Keratinocyte (primary cell): ENCODE measurements at regions not wholly inside any gene's neighbourhood (a gene's known extent, or its start where the extent isn't known, plus 50 kb on each side); places are given as distances from the start of the nearest gene placed in this dataset.

ENCODE experiments used
- DNase-seq: peaks from one replicate; pipeline ENCODE4 v3.0.0-alpha.2; 2011; ENCODE audit warnings: low read depth, missing footprints, low spot score
- FAIRE-seq: peaks from 2 replicates; lab custom pipeline; 2011; peaks lifted over from hg19 to GRCh38; lab: Jason Lieb, UNC
- H2AFZ ChIP-seq: 2 replicates; pipeline ENCODE4 v1.6.0; 2012; ENCODE audit warnings: low read length, control low read depth, inconsistent platforms; ENCODE audit not compliant: control insufficient read depth
- H3K27ac ChIP-seq: 2 replicates; pipeline ENCODE4 v1.5.1; 2011; ENCODE audit warnings: low read length; ENCODE audit not compliant: control insufficient read depth, insufficient read depth
- H3K27me3 ChIP-seq: 3 replicates; pipeline ENCODE4 v1.6.0; 2011; ENCODE audit warnings: low read length; ENCODE audit not compliant: control insufficient read depth, insufficient read depth; ENCODE audit errors: extremely low read depth
- H3K36me3 ChIP-seq, 2 experiments: 2 replicates in 1 of 2; 3 replicates in 1 of 2; pipeline ENCODE4 v1.5.1; 2011; ENCODE audit warnings: low read length in 2 of 2, mild to moderate bottlenecking in 1 of 2; ENCODE audit not compliant: control insufficient read depth in 2 of 2, insufficient read depth in 2 of 2; ENCODE audit errors: extremely low read depth in 1 of 2
- H3K4me1 ChIP-seq: 3 replicates; pipeline ENCODE4 v1.5.1; 2011; ENCODE audit warnings: low read length; ENCODE audit not compliant: control insufficient read depth, insufficient read depth; ENCODE audit errors: extremely low read depth
- H3K4me2 ChIP-seq: 3 replicates; pipeline ENCODE4 v1.6.0; 2011; ENCODE audit warnings: low read depth, low read length; ENCODE audit not compliant: control insufficient read depth, insufficient read depth; ENCODE audit errors: extremely low read depth
- H3K4me3 ChIP-seq, 3 experiments: fragments of 200-600 bp in 1 of 3; sonication (generic) in 1 of 3; 2 replicates in 2 of 3; 3 replicates in 1 of 3; pipeline ENCODE4 v1.5.1; 2011 to 2016; ENCODE audit warnings: low read length in 3 of 3, mild to moderate bottlenecking in 3 of 3, control low read depth in 2 of 3, inconsistent platforms in 1 of 3, low read depth in 1 of 3, mixed read lengths in 1 of 3, mixed run types in 1 of 3, moderate library complexity in 1 of 3; ENCODE audit not compliant: control insufficient read depth in 2 of 3, insufficient read depth in 2 of 3; ENCODE audit errors: extremely low read depth in 1 of 3
- H3K79me2 ChIP-seq: 2 replicates; pipeline ENCODE4 v1.6.0; 2012; ENCODE audit warnings: low read length; ENCODE audit not compliant: control insufficient read depth, insufficient read depth
- H3K9ac ChIP-seq: 3 replicates; pipeline ENCODE4 v1.6.0; 2011; ENCODE audit warnings: low read length; ENCODE audit not compliant: control insufficient read depth, insufficient read depth; ENCODE audit errors: extremely low read depth
- H3K9me1 ChIP-seq: 3 replicates; pipeline ENCODE4 v1.6.0; 2011; ENCODE audit warnings: low read length; ENCODE audit not compliant: control insufficient read depth, insufficient read depth; ENCODE audit errors: extremely low read depth
- H3K9me3 ChIP-seq: 2 replicates; pipeline ENCODE4 v1.5.1; 2012; ENCODE audit warnings: low read depth, low read length; ENCODE audit not compliant: control insufficient read depth
- H4K20me1 ChIP-seq: 3 replicates; pipeline ENCODE4 v1.6.0; 2011; ENCODE audit warnings: low read length; ENCODE audit not compliant: control insufficient read depth, insufficient read depth; ENCODE audit errors: extremely low read depth
- CTCF ChIP-seq, 3 experiments: IDR thresholded peaks in 1 of 3; conservative IDR thresholded peaks in 1 of 3; optimal IDR thresholded peaks in 1 of 3; 2 replicates in 2 of 3; 3 replicates in 1 of 3; pipeline versions ENCODE3 to v1.5.1; 2011; ENCODE audit warnings: low read length in 3 of 3, mild to moderate bottlenecking in 3 of 3, moderate library complexity in 2 of 3, control low read depth in 1 of 3, inconsistent platforms in 1 of 3; ENCODE audit not compliant: insufficient read depth in 2 of 3; ENCODE audit errors: extremely low read depth in 1 of 3
- EZH2 ChIP-seq: IDR thresholded peaks from one replicate; pipeline ENCODE4 v1.6.1; 2012; ENCODE audit warnings: inconsistent platforms, mild to moderate bottlenecking, low read length, moderate library complexity
- dilution Hi-C: fragments of 300-500 bp; cut with MboI; formaldehyde crosslinking; loops from one replicate; pipeline ENCODE4 v1.7.0; 2020; ENCODE audit warnings: low sequenced_read_pairs; ENCODE audit not compliant: extremely low pct_ligation_motif_present

GRCh38 chr22:49186293-49186692 lies 641.4 kb downstream of the BRD1 start:
- TF ChIP-seq EZH2, result no peak
- TF ChIP-seq CTCF (optimal IDR thresholded peaks at IDR 0.05 in 1 of 3, IDR thresholded peaks at IDR 0.05 in 1 of 3, conservative IDR thresholded peaks at IDR 0.05 in 1 of 3; ENCODE audit: extremely low read depth in 1 of 3, insufficient read depth in 2 of 3, low read length in 3 of 3), result no peak
- Histone ChIP-seq H3K9me3 (peaks cover 38% of the 10 kb centered on the region), H3K27me3 (no peaks in the 10 kb centered on the region), H3K79me2 (no peaks in the 10 kb centered on the region), H3K27ac (no peak overlapping the region), H3K4me3 (no peak overlapping the region), H3K36me3 (no peaks in the 10 kb centered on the region), H3K9ac (no peak overlapping the region), H3K4me1 (no peaks in the 10 kb centered on the region), H3K4me2 (no peak overlapping the region), H2AFZ (no peak overlapping the region), H4K20me1 (no peaks in the 10 kb centered on the region), H3K9me1 (no peaks in the 10 kb centered on the region)
- no peak for DNase-seq
- FAIRE-seq, result no peak
- dilution Hi-C loops, result no loop called here

DNA sequence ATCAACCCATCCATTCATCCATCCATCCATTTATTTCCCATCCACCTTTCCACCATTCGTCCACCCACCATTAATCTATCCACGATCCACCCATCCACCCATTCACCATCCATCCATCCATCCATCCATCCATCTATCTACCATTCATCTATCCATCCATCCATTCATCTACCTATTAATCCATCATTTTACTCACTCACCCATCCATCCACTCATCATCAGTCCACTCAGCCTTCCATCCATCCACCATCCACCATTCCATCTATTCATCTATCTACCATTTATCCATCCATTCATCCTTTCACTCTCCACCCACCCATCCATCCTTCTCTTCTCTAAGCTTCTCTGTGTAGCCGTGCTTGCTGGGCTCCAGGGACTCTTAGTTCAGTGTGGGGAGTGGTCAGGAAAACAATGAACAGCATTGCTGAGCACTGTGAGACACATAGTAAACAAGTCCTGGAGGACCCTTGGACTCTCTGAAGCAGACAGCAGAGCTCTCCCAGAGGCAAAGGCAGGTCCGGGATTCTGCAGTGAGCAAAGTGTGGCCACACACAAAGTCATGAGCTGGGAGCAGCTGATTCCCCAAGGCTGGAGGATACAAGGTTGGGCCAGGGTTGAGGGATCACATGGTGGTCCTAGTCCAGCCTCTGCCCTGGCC lies 642.2 kb downstream of the BRD1 start:
- Histone ChIP-seq H3K27me3 (no peaks in the 10 kb centered on the region), H2AFZ (no peak overlapping the region), H3K9me3 (peaks cover 36% of the 10 kb centered on the region), H3K36me3 (no peaks in the 10 kb centered on the region), H3K9me1 (no peaks in the 10 kb centered on the region), H3K79me2 (no peaks in the 10 kb centered on the region), H4K20me1 (no peaks in the 10 kb centered on the region), H3K4me1 (no peaks in the 10 kb centered on the region), H3K9ac (no peak overlapping the region), H3K4me2 (no peak overlapping the region), H3K4me3 (no peak overlapping the region), H3K27ac (no peak overlapping the region)
- no peak for TF ChIP-seq EZH2
- TF ChIP-seq CTCF (optimal IDR thresholded peaks at IDR 0.05 in 1 of 3, IDR thresholded peaks at IDR 0.05 in 1 of 3, conservative IDR thresholded peaks at IDR 0.05 in 1 of 3; ENCODE audit: extremely low read depth in 1 of 3, insufficient read depth in 2 of 3, low read length in 3 of 3), result no peak
- dilution Hi-C loops, result no loop called here
- DNase-seq (no peak), FAIRE-seq (no peak)
